NCI-H748 (cell line): ENCODE measurements at regions not wholly inside any gene's neighbourhood (a gene's known extent, or its start where the extent isn't known, plus 50 kb on each side); places are given as distances from the start of the nearest gene placed in this dataset.
"Not testable (repeated sequence)": the region's sequence is repeated elsewhere in the genome, so short reads cannot be mapped to it uniquely, and the experiment has no call there.

Experiments
- DNase-seq: peaks from one replicate; lab custom pipeline; 2025; ENCODE audit not compliant: unreplicated experiment; lab: John Stamatoyannopoulos, UW

GRCh38 chr22:23466351-23466750 lies 113.7 kb downstream of the IGLL1 start:
- no peak for DNase-seq

DNA sequence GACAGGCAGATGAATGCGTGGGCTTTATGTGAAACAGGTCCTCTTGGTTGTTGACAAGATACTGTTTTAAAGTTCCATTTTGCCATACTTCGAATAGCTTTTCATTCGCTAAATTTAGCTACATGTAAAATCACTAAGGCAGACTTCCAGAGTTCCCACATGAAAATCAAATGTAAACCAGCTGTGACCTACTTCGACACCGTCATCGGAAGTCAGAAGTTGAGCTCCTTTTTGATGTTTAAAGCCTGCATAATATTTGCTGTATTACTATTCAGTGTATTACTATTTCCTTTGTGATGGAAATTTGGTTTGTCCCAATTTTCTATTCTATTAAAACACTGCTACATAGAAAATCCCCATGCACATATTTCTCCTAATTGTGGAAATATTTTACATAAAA lies 115.3 kb downstream of the IGLL1 start:
- DNase-seq: not testable (repeated sequence)

- DNase-seq: not testable (repeated sequence)
Measured at GRCh38 chr22:23460517-23461031, 119.5 kb downstream of the IGLL1 start.

DNA sequence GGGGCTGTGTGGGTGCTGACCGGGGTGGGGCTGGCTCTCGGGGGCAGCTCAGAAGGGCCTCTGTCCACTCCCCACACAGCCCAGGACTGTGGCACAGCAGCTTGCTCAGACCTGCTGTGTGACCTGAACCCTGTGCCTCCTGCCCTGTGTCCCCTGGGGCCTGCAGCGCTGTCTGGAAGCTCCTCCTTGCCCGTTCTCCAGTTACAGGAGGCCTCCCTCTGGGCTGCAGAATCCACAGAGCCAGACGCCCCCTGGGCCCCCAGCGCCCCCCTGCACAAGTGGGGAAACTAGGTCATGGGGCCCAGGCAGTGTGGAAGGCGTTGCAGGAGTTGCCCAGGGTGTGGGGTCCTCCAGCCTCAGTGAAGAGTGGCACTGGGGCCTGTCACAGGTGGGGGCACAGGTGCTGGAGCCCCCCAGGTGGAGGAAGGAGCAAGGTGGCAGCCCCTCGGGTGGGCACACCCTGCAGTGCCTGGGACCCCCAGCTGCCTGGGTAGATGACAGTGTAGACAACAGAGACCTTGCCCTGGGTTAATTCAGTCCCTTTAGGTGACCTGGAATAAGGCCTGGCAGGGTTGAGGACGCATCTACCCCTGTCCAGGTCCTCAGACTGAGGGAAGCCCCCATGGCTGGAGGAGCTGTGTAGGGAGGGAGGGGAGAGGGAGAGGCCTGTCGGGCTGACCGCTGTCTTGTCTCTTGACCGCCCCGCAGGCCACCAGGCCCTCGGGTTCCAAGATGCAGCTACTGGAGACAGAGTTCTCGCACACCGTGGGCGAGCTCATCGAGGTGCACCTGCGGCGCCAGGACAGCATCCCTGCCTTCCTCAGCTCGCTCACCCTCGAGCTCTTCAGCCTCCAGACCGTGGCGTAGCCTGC lies 120.2 kb downstream of the IGLL1 start:
- not testable (repeated sequence) for DNase-seq

DNA sequence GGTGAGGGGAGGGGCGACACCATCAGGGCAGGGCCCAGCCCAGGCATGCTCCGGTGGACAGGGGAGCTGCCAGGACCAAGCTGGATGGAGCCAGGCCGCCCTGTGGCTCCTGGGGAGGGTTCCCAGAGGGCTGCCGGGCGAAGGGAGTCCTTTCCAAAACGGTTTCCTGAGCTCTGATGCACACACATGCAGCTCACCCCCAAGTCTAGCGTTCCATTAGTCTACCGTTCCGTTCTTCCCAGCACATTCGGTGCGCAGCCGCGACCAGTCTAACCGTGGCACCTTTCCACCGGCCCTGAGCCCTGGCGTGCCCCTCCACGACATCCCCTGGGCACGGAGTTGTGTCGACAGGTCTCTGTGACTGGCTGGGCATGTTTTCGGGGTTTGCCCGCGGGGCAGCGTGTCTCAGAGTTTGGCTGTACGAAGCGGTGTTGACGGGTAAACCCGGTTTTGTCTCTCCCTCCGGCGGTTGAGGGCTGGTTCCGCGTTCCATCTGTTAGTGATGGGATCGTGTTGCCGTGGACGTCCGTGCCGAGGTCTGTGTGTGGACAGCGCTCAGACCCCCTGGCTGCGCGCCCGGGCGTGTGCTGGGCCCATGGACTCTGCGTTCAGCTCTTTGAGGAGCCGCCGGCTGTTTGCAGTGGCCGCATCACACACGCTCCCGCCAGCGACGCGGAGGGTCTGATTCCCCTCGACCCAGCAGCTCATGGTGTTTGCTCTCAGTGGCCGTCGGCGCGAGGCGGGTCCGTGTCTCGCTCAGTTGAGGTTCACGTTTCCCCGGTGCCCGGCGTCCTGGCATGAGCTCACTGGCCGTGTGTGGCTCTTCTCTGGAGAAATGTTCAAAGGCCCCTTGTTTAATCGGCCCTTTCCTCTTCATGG lies 121.2 kb downstream of the IGLL1 start:
- no peak for DNase-seq

GRCh38 chr22:23457380-23457985 lies 122.6 kb downstream of the IGLL1 start:
- DNase-seq: peak; percentile 8

DNA sequence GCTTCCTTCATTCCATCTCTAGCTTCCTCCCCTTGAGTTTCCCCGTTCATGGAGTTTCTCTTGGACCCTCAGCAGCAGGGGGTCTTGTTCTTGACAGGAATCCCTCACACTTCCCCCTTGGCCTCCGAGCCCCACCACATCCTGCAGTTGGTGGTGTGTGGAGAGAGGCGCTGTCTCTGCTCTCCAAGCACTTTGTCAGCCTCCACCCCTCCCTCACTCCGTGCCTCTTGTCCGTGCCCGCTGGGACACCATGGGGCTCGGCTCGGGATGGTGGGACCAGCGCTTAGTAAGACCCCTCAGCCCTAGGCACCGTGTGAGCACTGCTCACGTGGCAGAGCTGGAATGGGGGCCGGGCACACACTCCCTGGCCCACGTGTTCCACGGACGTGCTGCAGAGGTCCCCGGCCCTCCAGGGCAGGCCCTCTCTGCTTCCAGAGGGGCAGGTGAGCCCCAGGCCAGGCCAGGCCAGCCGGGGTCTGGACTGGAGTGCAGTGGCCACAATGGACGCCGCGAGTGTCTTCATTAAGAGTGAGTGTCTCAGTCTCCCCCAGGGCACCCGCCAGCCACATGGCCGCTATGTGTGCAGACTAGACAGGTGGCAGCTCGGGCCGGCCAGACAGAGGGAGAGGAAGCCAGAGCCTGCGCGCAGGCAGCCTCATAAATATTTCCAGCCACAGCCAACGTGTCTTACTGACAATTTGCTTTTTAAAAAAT lies 123.3 kb downstream of the IGLL1 start:
- DNase-seq: peak; percentile 42

DNA sequence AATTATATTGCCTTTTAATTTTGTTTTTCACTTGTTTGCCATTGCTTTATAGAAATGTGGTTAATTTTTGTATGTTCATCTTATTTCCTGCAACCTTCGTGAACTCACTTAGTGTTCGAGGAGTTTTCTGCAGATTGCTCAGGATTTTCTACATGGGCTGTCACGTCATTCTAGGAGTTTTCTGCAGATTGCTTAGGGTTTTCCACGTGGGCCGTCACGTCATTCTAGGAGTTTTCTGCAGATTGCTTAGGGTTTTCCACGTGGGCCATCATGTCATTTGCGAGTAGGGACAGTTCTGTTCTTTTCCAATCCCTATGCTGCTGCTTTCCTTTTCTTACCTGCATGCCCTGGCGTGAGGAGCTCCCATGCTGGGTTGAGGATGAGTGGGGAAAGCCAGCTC lies 125.7 kb downstream of the IGLL1 start:
- not testable (repeated sequence) for DNase-seq

DNA sequence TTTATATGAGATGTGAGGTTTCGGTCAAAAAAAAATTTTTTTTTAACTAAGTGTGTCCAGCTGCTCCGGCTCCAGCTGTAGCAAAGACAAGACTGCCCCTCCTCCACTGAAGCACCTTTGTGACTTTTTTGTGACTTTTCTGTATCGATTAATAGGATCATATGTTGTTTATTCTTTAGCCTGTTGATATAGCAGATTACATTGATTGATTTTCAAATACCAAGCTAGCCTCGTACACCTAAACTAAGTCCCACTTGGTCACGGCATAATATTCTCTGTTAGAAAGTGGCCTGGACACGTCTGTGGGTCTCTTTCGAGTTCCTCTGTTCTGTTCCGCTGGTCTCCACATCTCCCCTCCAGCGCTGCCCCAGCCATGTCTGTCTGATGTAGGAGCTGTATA lies 126.8 kb downstream of the IGLL1 start:
- DNase-seq: no peak

DNA sequence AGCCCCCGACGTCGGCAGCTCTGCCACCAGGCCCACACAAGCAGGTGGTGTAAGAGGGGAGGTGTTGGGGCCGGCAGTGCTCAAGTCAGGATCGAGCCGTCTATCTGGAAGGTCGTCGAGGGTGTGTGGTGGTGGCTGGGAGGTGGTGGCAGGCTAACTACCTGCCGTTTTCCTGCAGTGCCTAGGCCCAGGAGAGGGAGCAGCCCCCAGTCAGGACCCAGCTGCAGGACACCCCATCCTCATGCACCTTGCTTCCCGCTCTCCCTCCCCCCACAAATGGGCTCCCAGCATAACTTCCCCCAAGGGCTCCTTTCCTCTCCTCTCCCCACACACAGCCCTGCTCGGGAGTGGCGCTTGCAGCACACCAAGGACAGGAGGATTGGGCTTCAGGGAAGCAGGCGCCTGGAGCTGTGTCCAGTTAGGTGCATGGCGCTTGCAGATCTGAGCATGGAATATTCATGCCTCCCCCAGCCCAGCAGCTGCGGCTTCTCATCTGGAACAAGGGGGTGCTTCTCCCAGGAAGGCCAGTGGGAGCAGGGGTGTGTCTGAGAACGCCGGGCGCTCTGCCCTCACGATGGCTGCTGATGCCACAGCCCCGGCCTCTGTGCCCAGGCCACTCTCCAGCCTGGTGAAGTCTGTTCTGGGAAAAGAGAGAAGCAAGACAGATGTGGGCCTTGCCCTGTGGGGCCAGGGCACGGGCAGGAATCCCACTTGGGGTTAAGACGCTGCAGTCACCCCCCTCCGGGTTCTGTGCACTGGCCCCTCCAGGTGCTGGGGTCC lies 127.7 kb downstream of the IGLL1 start:
- DNase-seq: no peak

DNA sequence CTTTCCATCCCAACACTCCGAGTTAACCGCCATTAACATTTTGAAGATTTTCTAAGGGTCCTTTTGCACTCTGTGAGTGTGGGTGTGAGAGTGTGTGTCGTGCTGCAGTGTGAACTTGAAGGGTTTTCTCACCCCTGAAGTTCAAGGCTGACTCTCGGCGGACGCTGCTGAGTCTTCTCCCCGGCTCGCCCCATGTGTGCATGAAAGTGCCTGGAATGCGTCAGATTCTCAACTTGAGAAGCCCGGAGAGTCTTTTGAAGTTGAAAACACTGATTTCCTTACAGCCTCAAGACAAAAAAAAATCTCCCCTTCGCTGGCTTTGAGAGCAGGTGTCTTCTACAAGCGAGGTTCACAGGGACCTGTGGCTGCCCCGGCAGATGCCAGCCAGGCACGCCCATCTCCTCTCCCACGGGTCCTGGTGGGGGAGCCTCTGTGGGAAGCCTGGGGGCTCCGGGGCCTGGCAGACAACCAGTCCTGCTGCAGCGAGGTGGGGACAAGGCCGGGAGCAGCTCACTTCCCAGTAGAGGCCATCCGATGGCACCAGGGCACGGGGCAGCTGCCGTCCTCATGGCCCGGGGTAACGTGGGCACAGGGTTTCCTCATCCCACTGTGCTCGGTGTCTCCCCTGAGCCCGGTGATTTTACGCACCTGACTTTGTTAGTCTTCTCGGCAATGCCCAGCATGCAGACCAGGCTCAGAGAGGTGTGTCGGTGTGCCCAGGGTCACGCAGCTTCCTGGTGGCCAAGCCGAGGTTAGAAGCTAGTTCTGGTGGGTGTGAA lies 128.4 kb downstream of the IGLL1 start:
- not testable (repeated sequence) for DNase-seq

GRCh38 chr22:23450821-23451220 lies 129.3 kb downstream of the IGLL1 start:
- DNase-seq: not testable (repeated sequence)

DNA sequence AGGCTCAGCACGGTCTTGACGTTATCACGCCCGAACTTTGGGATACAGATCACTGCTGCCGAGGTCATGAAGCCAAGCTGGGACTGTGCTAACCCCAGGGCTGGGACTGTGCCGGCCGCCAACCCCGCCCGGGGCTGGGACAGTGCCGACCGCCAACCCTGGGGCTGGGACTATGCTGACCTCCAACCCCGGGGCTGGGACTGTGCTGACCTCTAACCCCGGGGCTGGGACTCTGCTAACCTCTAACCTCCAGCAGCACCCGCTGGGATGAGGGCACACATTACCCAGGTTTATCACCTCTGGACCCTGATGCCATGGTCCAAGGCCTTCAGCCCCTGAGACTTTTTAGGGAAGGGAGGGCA lies 129.7 kb downstream of the IGLL1 start:
- DNase-seq: no peak

- DNase-seq: not testable (repeated sequence)
Measured at GRCh38 chr22:23449748-23450433, 130.2 kb downstream of the IGLL1 start.

DNA sequence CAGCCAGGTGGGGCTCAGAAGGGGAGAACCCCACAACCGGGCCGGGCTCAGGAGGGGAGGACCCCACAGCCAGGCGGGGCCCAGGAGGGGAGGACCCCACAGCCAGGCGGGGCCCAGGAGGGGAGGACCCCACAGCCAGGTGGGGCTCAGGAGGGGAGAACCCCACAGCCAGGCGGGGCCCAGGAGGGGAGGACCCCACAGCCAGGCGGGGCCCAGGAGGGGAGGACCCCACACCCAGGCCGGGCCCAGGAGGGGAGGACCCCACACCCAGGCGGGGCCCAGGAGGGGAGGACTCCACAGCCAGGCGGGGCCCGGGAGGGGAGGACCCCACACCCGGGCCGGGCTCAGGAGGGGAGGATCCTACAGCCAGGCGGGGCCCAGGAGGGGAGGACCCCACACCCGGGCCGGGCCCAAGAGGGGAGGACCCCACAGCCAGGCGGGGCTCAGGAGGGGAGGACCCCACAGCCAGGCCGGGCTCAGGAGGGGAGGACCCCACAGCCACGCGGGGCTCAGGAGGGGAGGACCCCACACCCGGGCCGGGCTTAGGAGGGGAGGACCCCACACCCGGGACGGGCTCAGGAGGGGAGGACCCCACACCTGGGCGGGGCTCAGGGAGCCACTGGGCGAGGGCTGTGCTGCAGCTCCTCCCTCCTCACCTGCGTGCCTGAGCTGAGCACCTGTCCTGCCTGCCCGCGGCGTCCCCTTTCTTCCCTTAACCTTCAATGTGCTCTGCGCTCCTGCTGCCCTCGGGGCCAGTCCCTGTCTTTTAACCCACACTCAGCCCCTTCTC lies 131.4 kb downstream of the IGLL1 start:
- not testable (repeated sequence) for DNase-seq

- no peak for DNase-seq
Measured at GRCh38 chr22:23446796-23447350, 133.2 kb downstream of the IGLL1 start.

- not testable (repeated sequence) for DNase-seq
Measured at GRCh38 chr22:23446194-23446593, 133.9 kb downstream of the IGLL1 start.
